Femur (tissue), 1 donor: ENCODE measurements at regions not wholly inside any gene's neighbourhood (a gene's known extent, or its start where the extent isn't known, plus 50 kb on each side); places are given as distances from the start of the nearest gene placed in this dataset.
A peak's percentile ranks its signal among the peaks of the same experiment; 100 is the strongest.
"Not testable (repeated sequence)": the region's sequence is repeated elsewhere in the genome, so short reads cannot be mapped to it uniquely, and the experiment has no call there.

Experiments used
- DNase-seq: peaks from one replicate; pipeline ENCODE4 v3.0.0-alpha.2; 2017

DNA sequence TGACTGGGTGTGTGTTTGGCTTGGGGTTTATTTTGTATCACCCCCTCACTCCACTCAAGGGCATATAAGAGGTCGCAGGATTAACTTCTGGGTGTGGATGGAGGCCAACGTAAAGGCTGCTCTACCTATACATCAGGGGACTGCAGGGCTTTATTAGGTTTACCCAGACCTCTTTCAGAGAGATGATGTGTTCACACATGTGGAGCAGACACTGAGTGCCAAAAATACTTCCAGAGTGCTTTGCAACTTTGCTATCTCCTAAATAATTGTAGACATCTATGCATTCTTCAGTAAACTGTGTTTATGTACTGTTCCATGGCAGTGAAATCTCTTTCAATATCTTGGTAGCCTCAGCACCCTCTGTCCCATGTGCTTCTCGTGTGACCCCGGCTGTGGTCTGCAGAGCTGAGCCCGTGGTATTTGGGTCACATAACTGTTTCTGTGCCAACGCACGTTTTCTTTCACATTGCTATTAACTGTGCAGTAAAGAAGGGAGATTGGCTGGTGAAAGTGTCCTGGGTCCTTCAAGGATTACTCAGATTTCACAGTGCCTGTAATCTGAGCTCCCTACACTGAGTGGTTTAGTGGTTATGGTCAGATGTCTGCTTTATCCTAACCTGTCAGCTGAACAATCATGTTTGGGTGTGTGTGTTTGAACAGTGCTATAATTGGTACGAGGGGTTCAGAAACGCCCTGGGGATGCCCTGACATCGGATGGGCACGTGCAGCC is 208.1 kb downstream of the VAPA start:
- DNase-seq: peak; percentile 66

DNA sequence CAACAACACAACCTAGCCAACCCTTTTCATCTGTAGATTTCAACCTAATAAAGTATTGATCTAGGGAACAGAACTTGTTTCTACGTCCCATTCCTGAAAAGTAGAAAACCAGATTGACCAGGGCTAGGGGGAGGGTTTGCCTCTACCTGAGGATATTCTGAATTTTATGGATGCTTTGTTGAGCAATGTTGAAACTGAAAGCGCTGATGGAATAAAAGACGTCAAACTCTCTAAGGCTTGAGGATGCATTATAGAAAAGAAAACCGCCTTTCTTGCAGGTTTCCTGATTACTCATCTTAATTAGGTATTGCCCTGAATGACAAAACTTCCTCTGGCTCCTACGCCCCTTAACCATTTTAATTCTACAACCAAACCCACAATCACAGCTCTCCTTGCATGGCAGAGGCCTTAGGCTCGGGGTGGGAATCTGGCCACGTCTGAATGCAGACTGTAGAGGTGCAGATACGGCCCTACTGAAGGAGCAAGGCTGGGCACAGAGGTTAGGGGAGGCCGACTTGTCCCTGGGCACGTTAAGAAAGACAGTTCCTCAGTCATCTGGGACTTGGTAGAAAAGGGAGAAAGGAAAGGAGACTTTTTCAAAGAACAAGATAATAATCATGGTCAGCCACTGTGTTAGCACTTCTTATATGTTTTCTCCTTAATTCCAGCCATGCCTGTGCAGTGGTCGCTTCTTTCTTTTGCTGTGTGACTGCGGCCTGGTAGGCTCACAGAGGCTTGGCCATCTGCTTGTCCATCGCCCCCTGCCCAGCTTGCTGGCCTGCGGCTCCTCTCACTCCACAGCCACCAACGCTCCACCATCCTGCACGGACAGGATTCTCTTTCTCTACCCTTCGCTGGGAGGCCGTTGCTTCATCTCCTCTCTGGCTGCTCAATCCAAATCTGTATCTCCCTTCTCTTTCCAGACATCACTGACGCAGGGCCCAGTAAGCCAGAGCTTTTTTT is 209.5 kb downstream of the VAPA start:
- no peak for DNase-seq

DNA sequence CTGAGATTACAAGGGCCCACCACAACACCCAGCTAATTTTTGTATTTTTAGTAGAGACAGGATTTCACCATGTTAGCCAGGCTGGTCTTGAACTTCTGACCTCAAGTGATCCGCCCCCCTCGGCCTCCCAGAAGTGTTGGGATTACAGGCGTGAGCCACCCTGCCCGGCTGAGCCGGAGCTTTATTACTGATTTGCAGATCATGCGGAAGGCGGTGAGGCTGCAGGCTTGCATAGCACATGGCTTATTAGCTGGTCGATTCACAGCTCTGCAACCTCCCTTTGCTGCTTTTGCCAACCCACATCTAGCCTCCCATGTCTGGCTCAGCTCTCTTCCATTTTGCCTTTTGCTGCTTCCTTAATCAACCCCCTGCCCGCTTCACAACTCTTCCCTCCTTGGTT is 210.3 kb downstream of the VAPA start:
- no peak for DNase-seq

DNA sequence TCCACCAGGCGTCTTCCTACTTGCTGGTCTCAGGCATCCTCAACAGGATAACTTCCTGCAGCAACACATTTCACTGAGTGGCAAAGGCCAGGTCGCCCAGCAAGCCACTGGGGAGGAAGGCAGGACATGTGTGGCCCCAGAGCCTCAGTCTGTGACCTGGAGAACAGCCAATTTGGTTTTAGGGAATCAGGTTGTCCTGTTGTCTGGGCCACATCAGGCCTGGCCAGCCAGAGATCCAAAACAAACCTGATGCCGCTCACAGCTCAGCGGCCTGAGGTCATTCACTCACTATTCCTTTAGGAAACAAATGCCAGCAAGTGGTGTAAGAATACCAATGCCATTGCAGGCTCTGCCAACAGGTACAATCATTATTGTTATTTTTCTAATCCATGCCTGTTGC is 210.7 kb downstream of the VAPA start:
- DNase-seq: no peak

DNA sequence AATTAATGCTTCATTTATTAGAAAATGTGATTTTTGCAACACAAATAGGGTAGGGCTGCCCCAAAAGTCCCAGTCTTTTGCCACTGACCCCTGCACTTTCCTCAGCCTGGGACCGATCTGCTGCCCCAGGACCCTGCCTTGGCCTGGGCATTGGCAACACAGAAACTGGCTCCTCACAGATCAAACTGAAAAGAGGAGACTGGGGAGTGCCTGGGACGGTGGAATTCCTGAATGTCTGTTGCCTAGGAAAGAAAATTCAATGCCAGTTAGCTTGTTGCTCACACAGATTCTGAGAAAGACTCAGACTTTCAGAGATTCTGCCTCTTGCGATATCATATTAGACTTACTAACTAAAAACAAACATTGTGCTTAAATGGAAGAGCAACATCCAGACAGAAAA is 211.2 kb downstream of the VAPA start:
- no peak for DNase-seq

DNA sequence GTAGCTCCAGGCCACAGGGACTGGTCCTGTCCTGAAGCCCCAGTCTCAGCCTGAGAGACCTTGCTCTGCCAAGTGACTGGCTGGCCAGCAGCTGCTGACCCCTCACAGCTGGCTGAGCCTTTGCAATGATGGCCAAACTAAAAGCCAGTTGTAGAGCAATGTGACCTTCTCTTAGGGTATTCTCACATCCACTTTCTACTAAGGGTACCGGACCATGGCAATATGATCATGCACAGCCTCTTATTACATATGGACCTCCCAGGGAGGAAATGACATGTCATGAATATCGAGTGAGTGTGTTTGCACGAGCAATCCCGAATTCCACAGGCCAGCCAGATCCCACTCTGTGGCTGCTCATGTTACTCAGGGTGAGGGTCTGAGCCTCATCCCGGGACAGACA is 213.9 kb downstream of the VAPA start:
- no peak for DNase-seq

DNA sequence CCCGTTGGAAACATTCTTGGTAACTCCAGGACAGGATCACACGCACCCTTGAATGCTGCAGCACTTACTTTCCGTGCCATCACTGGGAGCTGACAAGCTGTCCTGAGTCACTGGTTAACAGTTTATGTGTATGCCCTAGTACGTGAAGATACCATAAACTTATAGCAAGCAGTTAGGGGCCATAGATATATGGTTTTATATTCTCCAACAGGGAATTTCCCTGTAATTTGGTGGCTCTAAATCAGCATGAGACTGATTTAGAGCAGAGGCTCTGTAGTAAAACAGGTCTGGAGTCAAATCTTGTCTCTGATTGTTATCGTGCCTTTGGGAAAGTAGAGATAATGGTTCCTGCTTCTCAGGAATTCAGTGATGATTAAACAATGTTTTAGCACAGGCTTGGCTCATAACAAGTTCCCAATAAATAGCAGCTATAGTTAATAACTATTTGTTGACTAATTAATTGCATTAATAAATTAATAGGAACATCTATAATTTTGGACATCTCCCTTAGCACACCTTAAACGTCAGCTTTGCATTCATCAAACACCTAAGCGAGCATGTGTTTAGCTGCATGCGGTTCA is 215.2 kb downstream of the VAPA start:
- DNase-seq: no peak

DNA sequence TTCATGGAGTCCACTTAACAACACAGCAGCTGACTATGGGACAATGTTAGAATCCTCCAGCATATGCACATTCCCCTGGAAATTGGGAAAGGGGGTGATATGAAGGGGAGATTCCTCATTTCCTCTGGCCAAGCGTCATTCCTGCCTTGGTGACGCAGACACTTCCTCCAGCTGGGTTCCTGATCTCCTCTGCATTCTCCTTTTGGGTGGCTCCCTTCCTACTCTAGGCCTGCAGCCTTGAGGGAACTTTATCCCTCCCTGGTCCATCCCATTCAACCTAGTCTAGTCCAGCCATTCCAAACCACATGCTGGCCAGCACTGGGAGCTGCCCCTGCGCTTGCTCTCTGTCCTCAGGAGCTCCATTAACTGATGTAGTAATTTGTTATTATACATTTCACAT is 216.8 kb downstream of the VAPA start:
- DNase-seq: no peak

DNA sequence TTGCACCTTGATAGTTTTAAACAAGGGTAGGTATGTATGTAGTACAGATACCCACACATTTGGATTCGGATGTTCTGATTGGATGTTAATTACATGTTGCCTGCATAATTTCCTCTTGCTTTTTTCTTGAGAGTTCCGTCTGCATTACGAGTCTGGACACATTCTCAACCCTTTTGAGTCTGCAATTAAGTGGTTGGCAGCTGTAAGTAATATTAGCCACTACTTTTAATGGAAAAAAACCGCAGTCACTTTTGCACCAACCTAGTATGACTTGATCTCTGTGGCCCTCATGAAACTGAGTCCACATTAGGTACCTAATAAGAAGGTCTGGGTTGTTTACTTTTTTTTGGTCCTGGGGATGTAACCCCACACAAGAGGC is 217.3 kb downstream of the VAPA start:
- DNase-seq: no peak

DNA sequence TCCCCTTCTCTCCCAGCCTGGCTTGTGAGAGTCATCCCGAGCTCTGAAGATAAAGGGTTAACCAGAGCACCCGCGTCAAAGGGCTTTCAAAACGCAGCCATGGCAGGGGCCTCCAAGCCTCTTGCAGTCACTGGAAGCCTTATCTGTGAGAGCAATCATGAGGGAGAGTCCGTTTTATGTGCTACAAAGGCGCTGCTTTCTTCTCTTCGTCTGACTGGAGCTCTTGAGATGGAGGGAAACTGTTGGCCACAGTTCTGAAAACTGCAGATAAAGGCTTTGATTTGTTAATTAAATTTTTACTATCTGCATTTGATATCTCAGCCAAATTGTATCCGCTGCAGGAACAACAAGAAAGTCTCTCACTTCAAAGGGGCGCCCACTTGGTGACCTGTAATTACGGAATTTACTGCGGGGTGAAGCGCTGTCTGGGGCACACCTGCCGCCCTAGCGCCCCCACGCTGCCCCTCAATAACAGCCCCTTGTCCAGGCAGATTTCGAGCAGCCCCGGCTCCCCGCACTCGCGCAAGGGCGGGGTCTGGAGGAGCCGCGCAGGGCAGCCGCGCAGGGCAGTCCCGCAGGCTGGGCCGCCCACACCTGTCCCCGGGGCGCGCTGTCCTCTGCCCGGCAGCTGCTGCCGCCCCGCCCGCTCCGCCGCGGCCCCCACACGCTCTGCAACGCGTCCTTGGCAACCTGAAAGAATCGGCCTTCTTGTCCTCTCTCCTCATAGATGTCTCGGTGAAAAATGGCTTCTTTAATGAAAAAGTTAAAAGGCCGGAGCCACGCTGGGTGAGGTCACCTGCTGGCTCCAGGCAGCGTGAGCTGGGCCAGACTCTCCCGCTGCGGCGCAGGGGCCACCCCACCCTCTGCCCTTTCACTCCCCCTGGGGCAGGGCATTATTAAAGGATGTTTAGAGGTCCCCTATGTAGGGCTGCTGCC is 217.9 kb downstream of the VAPA start:
- peak; percentile 55 for DNase-seq

DNA sequence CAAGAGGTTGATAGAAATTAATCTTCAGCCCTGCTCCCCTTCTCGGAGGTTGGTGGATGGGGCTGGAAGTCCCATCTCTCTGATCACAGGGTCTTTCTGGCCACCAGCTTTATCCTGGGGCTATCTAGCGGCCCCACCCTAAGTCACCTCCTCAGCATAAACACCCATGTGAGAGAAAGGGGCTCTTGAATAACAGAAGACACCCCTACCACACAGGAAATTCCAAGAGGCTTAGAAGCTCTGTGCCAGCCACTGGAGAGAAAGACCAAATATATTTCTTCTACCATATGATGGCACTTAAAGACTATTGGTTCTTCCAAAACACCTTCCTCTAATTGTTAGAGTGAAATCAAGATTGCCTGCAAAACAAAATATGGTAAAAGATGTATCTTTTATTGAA is 219.7 kb downstream of the VAPA start:
- DNase-seq: no peak

DNA sequence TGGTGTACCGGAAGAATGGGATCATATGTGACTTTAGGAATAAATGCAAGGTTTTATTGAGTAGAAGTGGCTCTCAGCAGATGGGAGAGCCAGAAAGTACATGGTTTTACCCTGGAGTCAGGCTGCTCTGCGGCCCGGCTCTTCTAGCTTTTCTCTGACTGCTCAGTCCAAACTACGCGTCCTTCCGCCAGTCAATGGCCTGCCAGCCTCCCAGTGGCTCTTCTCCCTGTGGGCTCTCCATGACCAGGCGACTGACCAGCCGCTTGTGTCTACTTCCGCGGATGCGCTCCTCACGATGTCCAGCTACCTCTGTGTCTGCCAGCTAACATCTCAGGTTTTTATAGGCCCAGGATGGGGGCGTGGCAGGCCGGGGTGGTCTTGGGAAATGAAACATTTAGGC is 220.4 kb downstream of the VAPA start:
- DNase-seq: no peak

DNA sequence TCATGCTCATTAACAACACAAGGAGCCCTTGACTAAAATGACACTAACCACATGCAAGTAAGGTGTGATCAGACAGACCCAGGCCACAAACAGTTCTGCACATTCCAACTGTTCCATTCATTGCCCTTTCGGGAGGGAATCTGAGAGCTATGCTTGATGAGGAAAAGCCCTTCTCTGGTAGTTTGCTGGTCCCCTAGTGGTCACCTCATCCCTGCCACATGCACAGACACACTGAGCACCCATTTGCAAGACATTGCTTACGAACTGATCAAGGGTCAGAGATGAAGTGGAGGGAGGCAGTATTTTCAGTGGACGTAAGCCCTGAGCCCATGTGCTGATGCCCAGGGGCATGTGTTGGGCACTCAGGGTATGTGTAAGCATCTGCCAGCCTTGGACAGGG is 220.9 kb downstream of the VAPA start:
- not testable (repeated sequence) for DNase-seq

DNA sequence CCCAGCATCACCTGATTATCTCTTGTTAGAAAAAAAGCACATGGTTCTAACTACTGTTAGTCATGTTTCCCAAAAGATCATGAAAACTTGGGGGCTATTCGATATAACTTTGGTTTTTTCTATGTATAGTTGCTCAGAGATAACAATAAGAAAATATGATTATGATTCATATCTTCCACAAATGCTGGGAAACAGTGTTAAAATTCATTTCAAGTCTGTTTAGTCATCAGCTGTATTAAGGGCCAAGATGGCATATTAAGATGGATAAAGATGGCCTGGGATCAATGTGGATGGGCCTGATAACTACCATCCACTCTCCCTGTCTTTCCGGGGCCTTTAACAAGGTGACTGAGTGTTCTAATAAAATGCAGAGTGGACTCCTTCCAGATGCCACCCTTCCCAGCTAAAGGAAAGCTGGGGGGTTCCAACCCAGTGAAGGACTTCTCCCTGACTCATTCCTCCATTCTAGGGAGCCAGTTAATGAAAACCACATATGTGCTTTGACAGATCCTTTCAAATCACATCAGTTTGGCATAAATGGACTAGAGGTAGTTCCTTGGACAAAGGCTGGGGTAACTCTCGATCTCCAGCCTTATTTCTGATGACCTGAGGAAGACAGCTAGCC is 221.6 kb downstream of the VAPA start:
- DNase-seq: no peak

DNA sequence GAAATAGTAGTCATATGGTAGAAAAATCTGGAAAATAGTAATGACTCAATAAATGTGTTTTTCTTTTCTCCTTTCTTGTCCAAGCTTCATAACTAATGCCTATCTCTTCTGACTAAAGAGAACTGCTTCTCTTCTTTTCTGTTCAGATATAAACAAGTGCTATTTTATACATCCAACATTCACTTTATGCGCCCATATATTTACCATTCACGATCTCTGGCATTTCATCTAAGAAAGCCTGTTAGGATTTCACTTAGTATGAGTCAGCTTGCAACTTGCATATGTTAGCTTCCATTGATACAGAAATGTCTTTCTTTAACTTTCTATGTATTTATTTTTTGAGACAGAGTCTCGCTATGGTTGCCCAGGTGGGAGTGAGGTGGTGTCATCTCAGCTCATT is 224.9 kb downstream of the VAPA start:
- no peak for DNase-seq

DNA sequence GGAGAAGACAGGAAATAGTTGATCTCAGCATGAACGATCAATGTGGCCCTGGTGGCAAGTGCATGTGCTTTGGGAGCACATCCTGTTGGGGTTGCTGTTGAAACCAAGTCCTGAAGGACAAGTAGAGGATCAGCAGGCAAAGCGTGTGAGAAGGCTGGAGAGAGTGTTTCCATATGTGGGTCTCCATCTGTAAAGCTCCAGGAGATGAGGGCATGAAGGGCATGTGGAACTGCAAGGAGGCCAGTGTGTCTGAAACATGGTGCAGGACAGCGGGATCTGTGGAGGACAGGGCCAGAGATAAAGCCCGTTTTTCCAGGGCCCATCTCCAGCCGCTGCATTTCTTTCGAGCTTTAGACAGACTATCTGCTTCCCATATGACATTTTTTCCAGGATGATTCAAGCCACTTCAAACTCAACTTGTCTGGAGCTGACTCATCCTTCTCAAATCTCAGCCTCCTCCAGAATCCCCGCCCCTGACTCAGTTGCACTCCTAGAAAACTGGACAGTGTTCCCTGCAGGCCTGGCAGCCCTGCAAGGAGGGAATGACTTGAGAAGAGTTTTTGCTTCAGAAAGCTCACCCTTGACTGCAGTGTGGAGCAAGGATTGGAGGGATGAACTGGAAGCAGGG is 226.1 kb downstream of the VAPA start:
- no peak for DNase-seq

DNA sequence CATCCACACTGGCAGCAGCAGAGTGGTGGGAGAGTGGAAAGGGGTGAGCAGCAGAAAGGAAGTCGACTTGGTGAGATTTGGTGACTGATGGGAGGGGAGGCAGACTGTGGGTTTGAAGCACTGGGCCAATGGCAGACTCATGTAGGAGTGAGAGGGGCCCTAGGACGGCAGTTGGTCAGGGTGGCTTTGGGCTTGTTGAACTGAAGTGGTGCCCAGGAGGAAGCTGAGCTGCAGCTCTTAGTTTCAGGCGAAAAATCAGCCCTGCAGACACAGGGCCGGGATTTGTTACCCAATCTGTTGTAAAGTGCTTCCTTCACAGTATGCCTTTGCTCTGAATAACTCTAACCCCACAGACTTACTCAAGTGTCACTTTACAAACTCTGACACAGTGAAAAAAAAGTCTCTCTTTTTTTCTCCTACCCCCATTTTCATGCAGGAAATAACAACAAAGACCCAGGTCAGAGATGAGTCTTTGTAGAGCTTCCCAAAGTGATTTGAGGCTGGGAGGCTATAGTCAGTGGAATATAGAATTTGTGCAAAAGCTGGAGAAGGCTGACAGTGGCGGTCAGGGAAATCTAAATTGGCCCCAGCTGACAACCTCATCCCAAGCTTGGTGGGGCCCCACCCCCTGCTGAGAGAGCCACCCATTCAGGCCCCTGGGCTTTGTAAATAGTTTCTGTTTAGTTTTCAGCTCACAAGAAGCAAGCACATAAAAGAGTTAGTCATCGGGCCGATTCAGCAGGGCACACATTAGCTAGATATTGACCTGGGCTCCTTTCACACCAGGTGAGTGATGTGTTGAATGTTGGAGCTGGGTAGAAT is 226.9 kb downstream of the VAPA start:
- DNase-seq: no peak

DNA sequence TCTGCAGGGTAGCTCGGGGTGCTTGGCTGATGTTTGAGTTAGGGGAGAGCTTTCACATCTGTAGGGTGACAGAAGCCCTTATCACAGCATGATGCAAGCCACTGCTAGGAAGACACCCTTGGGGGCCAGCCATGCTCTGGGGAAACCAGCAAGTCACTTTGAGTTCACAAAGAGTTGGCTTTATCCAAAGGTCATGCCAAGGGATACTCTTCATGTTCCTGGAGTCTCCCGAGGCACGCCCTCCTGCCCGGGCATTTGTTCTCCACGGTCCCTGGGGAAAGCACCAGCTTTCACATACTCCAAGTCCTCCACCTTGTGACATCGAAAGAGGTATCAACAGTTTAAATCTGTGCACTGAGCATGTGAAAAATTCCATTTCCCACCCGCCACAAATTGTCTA is 227.7 kb downstream of the VAPA start:
- no peak for DNase-seq

DNA sequence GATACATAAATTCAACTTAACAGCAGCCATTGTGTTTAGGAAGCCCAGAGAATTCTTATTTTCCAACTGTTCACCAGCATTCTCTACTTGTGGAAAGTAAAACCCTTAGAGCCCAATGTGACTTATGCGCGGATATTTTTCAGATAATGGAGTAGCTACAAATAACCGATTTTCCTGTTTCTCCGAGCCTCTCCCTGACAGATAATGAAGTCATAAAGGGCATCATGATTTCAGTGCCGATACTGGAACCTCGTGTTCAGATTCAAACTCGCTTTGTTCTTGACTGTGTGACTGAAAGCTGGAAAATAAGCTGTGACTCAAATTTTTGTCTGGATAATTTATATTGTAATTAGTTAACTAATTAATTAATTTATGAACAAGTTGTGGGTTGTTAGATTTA is 228.2 kb downstream of the VAPA start:
- DNase-seq: no peak

DNA sequence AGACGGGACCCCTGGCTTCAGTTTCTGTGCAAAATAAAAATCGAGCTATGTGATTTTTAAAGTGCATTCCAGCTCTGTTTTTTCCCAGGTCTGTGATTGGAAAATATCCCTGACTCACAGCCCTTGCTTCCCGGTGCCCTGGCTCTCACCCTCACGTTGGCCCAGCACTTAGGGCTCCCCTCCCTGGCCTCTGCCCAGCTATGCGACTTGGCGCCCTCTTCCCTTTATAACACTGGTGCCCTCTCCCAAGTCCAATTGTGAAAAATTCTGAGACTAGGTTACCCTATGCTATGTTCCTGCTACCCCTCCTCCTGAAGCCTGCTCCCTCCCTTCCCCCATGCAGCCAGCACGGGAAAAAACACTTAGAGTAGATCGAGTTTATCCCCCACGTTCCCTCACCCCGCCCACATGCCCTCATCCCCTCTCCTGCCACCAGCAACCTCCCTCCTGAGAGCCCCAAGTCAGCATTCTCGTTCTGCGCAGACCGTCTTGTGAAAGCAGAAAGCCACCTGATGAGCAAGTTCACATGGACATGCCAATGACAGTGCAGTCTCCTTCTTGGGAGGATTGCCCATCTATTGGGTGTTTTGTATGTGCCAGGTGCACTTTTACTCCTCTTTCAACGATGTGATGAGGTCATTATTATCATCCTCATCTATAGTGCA is 228.8 kb downstream of the VAPA start:
- DNase-seq: peak; percentile 62
